Sigmoid colon (tissue), 4 donors: ENCODE measurements at regions not wholly inside any gene's neighbourhood (a gene's known extent, or its start where the extent isn't known, plus 50 kb on each side); places are given as distances from the start of the nearest gene placed in this dataset.

Experiments
- EP300 ChIP-seq, 4 donors: sonication (generic); formaldehyde crosslinking; IDR thresholded peaks; one replicate each; pipeline ENCODE4 v1.6.1; 2017; ENCODE audit warnings: antibody characterized with exemption in 4 of 4
- POLR2A ChIP-seq, 2 donors: fragments of 450-650 bp; IDR thresholded peaks; one replicate each; pipeline ENCODE4 v1.6.1; 2016; ENCODE audit warnings: antibody characterized with exemption in 2 of 2, mild to moderate bottlenecking in 2 of 2, moderate library complexity in 2 of 2
- POLR2AphosphoS5 ChIP-seq, 4 donors: sonication (generic); formaldehyde crosslinking; IDR thresholded peaks; one replicate each; pipeline ENCODE4 v1.6.1; 2017; ENCODE audit warnings: antibody characterized with exemption in 4 of 4
- TF ChIP-seq, protein P1 (sequence below), 4 experiments: fragments of 450-650 bp in 3 of 4; fragments of 200-600 bp in 1 of 4; IDR thresholded peaks; one replicate each; pipeline ENCODE4 v1.5.1; 2016 to 2019; ENCODE audit warnings: antibody characterized with exemption in 4 of 4, mild to moderate bottlenecking in 3 of 4, moderate library complexity in 2 of 4

DNA sequence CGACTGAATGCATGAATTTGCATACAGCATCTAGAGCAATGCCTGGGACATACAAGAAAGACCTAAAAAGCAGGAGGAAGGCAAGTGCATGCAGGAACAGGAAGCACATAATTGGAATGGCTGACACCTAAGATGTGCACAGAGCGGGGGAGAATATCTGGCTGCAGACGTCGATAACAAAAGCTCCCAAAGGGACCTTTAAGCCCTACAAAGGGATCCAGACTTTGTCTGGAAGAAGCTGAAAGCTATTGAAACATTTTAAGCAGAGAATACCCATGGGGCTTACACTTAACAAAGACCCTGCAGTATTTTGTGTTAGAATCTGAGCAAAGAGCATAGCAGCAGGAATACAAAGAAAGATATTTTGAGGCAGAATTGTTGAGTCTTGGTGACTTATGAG, 107.4 kb upstream of the CLDN10 start:
- TF ChIP-seq, protein P1, sequence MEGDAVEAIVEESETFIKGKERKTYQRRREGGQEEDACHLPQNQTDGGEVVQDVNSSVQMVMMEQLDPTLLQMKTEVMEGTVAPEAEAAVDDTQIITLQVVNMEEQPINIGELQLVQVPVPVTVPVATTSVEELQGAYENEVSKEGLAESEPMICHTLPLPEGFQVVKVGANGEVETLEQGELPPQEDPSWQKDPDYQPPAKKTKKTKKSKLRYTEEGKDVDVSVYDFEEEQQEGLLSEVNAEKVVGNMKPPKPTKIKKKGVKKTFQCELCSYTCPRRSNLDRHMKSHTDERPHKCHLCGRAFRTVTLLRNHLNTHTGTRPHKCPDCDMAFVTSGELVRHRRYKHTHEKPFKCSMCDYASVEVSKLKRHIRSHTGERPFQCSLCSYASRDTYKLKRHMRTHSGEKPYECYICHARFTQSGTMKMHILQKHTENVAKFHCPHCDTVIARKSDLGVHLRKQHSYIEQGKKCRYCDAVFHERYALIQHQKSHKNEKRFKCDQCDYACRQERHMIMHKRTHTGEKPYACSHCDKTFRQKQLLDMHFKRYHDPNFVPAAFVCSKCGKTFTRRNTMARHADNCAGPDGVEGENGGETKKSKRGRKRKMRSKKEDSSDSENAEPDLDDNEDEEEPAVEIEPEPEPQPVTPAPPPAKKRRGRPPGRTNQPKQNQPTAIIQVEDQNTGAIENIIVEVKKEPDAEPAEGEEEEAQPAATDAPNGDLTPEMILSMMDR (IDR thresholded peaks at IDR 0.05) = no peak
- no peak for TF ChIP-seq POLR2A (IDR thresholded peaks at IDR 0.05)
- no peak for TF ChIP-seq POLR2AphosphoS5 (IDR thresholded peaks at IDR 0.05)
- TF ChIP-seq EP300 (IDR thresholded peaks at IDR 0.05) = no peak
